ENCODE measurements at regions not wholly inside any gene's neighbourhood (a gene's known extent, or its start where the extent isn't known, plus 50 kb on each side); places are given as distances from the start of the nearest gene placed in this dataset.

- 21% methylated on average over 3 of the region's 3 CpGs for WGBS
- Histone ChIP-seq H3K4me3 (no peak overlapping the region), H3K9me3 (no peaks in the 10 kb centered on the region), H3K36me3 (no peaks in the 10 kb centered on the region), H3K27ac (no peak overlapping the region), H3K4me1 (no peaks in the 10 kb centered on the region), H3K27me3 (no peaks in the 10 kb centered on the region)
- no peak for DNase-seq (ENCODE audit: low spot score in 2 of 2)
- TF ChIP-seq POLR2A (IDR thresholded peaks at IDR 0.05) (no peak), POLR2AphosphoS5 (IDR thresholded peaks at IDR 0.05) (no peak), EP300 (IDR thresholded peaks at IDR 0.05) (no peak), CTCF (IDR thresholded peaks at IDR 0.05) (no peak)
These were observed 469.9 kb upstream of the IRAK1BP1 start for GRCh38 chr6:78397499-78397898.

DNA sequence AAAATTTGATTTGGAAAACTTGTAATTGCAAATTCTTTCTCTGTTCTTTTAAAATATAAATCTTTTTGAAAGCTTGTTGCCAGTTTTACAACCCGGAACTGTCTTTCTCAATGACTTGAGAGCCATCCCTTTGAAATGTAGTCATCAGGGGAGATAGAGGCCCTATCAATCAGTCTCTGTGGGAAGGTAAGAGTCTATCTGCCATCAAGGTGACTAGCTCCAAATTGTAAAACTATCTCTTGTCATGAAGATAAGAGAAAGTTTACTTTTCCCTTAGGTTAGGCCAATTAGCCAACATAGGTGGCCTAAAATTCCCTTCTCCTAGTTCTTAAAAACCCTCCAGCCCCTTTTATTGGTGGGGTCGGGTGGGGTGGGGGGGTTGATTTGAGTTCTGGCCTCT lies 469.1 kb upstream of the IRAK1BP1 start:
- no peak overlapping the region for H3K27ac ChIP-seq
- WGBS, result 50% methylated on average over 2 of the region's 2 CpGs
- no peaks in the 10 kb centered on the region for H3K27me3 ChIP-seq
- no peak overlapping the region for H3K4me3 ChIP-seq
- no peaks in the 10 kb centered on the region for H3K9me3 ChIP-seq
- H3K36me3 ChIP-seq, result no peaks in the 10 kb centered on the region
- no peaks in the 10 kb centered on the region for H3K4me1 ChIP-seq
- no peak for DNase-seq (ENCODE audit: low spot score in 2 of 2)
- TF ChIP-seq EP300 (IDR thresholded peaks at IDR 0.05) (no peak), CTCF (IDR thresholded peaks at IDR 0.05) (no peak)

- Histone ChIP-seq H3K27ac (no peak overlapping the region), H3K4me3 (no peak overlapping the region), H3K27me3 (no peaks in the 10 kb centered on the region), H3K4me1 (no peaks in the 10 kb centered on the region), H3K36me3 (no peaks in the 10 kb centered on the region), H3K9me3 (no peaks in the 10 kb centered on the region)
- DNase-seq (ENCODE audit: low spot score in 2 of 2), result no peak
- TF ChIP-seq EP300 (IDR thresholded peaks at IDR 0.05) (no peak), CTCF (IDR thresholded peaks at IDR 0.05) (no peak), POLR2AphosphoS5 (IDR thresholded peaks at IDR 0.05) (no peak), POLR2A (IDR thresholded peaks at IDR 0.05) (no peak)
- WGBS, result 67% methylated on average over 3 of the region's 3 CpGs
These were observed 467.3 kb upstream of the IRAK1BP1 start for GRCh38 chr6:78400076-78400475.

GRCh38 chr6:78427386-78427785 lies 440.0 kb upstream of the IRAK1BP1 start:
- no peak for DNase-seq (ENCODE audit: low spot score in 2 of 2)
- no peak overlapping the region for H3K4me3 ChIP-seq
- 97% methylated on average over 1 of the region's 1 CpG for WGBS
- H3K9me3 ChIP-seq, result no peaks in the 10 kb centered on the region
- no peaks in the 10 kb centered on the region for H3K27me3 ChIP-seq
- H3K4me1 ChIP-seq, result no peaks in the 10 kb centered on the region
- TF ChIP-seq CTCF (IDR thresholded peaks at IDR 0.05) (no peak), POLR2AphosphoS5 (IDR thresholded peaks at IDR 0.05) (no peak), EP300 (IDR thresholded peaks at IDR 0.05) (no peak), POLR2A (IDR thresholded peaks at IDR 0.05) (no peak)
- H3K36me3 ChIP-seq, result no peaks in the 10 kb centered on the region
- H3K27ac ChIP-seq, result no peak overlapping the region

DNA sequence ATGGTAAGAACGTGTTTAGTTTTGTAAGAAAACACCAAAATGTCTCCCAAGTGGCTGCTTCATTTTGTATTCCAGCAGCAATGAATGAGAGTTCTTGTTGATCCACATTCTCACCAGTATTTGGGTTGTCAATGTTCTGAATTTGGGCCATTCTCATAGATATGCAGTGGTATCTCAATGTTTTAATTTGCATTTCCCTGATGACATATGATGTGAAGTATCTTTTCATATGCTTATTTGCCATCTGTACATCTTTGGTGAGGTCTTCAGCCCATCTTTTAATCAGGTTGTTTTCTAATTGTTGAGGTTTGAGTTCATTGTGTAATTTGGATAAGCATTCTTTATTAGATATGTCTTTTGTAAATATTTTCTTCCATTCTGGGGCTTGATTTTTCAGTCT lies 436.8 kb upstream of the IRAK1BP1 start:
- Histone ChIP-seq H3K27ac (no peak overlapping the region), H3K36me3 (no peaks in the 10 kb centered on the region), H3K9me3 (no peaks in the 10 kb centered on the region), H3K4me3 (no peak overlapping the region), H3K4me1 (no peaks in the 10 kb centered on the region), H3K27me3 (no peaks in the 10 kb centered on the region)
- WGBS, result 73% methylated on average over 1 of the region's 1 CpG
- no peak for DNase-seq (ENCODE audit: low spot score in 2 of 2)
- TF ChIP-seq CTCF (IDR thresholded peaks at IDR 0.05) (no peak), POLR2A (IDR thresholded peaks at IDR 0.05) (no peak), EP300 (IDR thresholded peaks at IDR 0.05) (no peak), POLR2AphosphoS5 (IDR thresholded peaks at IDR 0.05) (no peak)

All from suprapubic skin (tissue), 4 donors.